Left hindlimb (tissue), 1 donor: ENCODE measurements at regions not wholly inside any gene's neighbourhood (a gene's known extent, or its start where the extent isn't known, plus 50 kb on each side); places are given as distances from the start of the nearest gene placed in this dataset.
"Not testable (repeated sequence)": the region's sequence is repeated elsewhere in the genome, so short reads cannot be mapped to it uniquely, and the experiment has no call there.

Source experiments
- DNase-seq: peaks from one replicate; pipeline ENCODE4 v3.0.0-alpha.2; 2018

DNA sequence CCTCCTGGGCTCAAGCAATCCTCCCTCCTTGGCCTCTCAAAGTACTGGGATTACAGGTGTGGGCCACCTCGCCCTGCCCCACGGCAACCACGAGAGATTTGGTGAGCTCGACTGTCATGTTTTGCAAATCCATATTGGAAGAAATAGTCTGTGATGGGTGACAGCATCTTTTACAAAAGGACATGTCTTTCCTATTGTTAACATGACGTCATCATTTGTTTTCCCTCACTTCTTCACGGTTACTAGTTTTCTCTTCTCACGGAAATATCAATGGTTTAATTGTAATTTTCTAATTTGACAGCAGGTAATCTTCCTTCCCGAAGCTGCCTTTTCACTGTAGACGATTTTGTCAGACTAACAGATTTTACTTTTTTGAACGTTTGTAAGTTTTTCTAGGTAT, 110.8 kb upstream of the GREM2 start:
- DNase-seq: no peak

DNA sequence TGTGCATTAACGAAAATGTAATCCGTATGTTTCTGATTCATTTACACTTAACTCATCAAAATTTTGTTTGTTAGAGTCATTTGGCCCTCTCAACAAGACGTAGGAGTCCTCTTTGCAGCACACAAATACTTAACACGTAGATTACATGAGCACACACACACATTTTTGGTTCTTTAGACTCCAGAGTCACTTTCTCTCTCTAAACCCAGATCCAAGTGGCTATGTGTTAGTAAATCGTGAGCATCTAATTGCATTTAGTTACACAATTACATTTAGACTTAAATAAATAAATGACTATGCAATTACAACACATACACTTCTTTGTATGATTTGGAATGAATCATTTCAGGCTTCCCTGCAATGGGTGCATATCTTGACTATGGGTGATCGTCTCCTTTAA, 109.0 kb upstream of the GREM2 start:
- DNase-seq: no peak

DNA sequence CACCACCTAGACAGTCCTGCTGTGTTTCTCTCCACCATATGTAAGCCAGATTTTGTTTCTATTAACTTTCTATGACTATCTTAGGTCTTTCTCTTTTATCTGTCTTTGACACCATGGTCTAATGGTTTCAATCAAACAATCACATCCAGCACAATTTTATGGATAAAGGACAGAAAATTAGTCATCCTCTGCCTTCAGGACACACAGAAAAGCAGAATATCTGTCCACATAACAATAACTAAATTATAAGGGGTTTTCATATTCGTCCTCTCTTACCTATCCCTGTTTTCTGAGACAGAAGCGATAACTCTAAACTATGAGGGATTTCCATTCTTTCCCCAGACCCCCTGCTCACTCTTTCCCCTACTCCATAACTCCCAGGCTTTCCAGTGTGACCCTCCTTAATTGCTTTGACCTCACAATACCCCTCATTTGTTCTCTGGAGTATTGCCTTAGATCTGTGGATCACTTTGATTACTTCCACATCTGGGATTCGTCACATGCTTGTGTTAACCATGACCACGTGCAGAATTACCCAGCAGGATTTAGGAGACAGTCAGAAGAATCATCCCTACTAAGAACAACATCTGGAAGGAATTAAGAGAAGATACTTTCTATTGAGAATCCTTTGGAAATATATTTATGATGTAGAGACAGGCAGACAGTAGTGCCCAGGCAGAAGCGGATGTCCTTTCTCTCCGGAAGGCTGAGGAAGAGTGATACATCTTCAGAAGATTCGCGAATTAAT, 108.2 kb upstream of the GREM2 start:
- DNase-seq: no peak

DNA sequence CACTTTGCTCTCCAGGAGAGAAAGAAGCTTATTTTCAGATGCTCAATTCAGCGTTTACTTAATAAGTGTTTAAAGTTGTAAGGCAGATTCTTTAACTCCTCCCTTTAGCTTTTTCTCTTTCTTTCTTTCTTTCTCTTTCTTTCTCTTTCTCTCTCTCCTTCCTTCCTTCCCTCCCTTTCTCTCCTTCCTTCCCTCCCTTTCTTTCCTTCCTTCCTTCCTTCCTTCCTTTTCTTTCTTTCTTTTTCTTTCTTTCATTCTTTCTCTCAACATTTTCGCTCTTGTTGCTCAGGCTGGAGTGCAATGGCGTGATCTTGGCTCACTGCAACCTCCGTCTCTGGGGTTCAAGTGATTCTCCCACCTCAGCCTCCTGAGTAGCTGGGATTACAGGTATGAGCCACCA, 104.6 kb upstream of the GREM2 start:
- DNase-seq: not testable (repeated sequence)

DNA sequence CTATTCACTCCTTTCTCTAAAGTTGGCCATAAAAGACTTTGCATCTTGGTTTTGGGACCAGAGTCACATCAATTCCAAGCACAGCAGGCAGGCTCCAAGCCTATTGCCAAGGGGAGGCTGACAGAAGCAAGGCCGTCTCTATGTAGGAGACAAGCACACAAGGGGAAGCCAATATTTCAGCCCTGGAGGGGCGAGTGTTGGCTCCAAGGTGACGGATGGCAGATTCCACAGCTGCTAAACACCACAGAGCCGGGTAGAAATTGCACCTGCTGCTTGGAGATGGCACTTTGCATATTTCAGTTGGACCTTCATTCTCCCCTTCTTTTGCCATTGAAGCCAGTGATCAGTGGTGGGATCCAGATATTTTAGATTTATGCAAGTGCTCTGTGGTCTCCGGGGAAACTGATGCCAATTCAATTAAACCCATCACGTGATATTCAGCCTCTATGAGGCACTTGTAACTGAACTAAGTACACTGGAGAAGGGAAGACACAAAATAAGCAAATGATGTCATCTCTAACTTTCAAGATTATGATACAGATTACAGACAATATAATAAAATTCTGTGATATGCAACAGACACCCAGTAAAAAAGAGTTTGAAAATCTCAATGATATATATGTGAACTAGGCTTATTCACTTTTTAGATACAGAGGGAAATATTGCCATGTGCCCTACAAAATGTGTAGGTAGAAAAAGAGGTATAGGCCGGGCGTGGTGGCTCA, 102.8 kb upstream of the GREM2 start:
- DNase-seq: no peak

DNA sequence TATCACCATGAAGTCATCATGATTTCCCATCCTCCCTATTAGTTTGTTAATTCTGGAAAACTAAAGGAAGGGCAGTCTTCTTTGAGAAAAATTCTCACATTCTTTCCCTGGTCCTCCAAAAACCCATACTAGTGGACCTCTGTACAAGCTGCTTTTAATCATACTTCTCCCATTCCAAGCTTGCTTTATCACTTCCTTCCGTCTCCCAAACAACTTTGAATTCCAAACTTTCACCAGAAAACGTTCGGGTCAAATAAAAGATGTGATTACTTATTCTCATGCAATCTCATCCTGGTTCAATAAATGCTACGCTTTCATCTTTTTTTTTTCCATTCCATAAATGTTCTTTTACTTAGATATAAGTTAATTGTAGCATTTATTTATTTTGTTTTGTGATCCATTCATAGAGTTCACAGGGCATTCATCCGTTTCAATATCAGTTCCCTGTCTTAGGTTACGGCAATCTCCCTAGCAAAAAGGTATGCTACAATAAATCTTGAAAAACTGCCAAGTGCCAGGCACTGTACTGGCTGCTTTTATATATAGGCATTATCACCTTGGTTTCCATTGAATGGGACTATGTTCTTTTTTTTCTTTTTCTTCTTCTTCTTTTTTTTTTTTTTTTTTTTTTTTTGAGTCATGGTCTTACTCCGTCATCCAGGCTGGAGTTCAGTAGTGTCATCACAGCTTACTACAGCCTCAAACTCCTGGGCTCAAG, 100.2 kb upstream of the GREM2 start:
- no peak for DNase-seq

DNA sequence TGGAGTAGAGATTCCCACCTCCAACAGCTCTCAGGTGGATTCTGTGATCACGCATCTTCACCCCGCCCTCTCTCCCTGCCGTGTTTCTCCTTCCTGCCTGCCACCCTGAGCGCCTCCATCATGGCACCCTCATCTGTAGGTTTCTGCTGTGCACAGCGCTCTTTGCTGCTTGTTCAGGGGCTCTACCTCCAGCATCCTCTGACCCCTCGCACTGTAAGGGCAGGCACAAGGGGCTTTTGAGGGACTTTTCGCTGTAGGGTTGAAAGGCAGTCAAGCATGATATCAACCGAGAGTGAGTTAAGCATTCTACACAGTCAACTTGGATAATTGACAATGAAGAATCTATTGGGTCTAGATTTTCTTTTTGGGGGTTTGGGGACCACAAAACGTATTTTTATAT, 99.1 kb upstream of the GREM2 start:
- no peak for DNase-seq

DNA sequence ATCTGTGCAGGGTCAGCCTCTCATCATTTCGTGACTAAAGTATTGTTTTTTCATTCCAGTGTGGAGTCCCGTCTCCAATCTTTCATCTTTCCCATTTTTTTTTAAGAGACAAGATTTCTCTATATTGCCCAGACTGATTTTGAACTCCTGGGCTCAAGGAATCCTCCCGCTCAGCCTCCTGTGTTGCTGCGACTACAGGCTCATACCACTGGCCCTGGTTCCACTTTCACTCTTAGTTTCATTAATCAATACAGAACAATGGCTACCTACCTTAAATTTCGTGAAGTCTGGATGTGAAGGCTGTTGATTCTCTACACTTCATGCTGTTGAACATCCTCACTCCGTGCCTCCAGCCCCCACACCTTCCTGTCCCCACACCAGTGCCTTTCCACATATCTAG, 97.7 kb upstream of the GREM2 start:
- no peak for DNase-seq

DNA sequence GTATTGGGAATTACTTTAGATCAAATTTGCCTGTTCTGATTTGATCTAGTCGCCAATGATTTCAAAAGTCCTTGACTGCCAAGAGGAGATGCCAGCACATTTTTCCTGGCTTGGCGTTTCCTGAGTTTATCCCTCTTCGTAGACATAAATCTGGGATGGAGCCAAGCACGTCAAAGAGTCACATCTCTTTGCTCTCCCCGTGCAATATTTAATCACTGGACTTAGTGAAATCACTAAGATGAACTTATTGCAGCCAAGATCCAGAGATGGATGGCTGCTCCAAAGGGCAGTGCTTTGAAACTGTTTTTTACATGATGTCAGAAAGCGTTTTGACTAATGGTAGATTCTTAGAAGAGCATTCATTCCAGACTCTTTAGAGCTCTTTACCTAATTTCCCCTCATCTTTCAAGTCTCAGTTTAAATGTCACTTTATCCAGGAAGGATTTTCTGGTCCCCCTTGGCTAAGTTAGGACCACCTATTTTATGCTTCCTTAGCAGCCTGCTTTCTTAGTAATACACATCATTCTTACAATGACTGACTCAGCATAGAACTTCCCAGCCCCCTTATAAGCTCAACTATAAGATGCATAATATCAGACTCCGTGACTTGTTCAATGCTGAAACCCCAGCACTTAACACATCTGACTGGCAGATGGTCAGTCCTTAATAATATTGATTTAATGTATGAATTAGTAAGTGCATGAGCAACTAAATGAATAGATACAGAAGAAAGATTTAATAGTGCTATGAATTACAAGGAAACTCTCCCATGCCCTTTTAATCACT, 94.4 kb upstream of the GREM2 start:
- DNase-seq: peak; percentile 37

DNA sequence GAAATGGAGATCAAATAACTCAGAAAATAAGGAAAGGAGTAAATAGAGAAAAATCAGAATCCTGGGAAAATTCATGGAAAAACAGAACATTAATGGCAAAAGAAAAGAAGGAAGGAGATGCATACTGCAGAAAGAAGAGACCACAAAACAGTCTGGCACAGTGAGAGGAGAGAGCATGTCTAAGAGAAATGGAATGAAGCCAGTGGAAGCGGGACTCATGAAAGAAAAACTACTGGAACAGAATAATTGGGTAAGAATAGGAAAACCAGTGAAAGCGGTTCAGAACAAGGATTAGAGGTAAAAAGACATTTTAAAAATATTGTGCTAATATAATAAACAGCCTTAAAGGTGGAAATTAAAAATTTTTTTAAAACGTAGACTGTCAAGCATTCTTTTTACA, 93.6 kb upstream of the GREM2 start:
- no peak for DNase-seq

DNA sequence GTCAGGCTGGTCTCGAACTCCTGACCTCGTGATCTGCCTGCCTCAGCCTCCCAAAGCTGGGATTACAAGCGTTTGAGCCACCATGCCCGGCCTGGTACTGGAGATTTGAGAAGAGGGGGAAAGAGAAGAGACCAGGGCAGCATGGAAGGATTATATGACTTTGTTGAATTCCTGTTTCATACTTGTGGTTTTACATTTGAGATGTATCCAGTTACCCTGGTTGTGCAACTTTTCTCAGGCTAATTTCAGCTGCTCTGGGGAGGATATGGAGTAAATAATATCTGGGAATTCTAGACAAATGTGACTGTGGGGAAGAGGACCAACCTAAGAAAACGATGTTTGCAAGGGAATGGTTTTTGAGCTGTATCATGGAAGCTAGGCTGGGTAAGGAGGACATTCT, 89.5 kb upstream of the GREM2 start:
- DNase-seq: no peak

DNA sequence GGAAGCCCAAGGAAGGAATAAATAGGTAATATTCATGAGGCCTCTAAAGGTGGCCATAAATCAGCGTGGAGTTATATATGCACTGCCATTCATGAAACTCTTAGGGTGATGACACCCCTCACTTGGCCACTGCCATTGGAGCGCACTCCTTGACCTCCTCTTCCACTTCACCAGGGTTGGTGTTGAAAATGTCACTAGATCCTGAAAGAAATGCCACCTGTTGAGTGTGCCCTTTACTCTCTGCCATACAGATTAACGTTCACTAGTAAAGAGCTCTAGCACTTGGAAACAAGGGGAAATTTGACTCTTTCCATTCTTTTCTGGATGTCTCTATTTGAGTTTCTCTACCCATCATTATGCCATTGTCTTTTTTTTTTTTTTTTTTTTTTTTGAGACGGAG, 83.5 kb upstream of the GREM2 start:
- no peak for DNase-seq

DNA sequence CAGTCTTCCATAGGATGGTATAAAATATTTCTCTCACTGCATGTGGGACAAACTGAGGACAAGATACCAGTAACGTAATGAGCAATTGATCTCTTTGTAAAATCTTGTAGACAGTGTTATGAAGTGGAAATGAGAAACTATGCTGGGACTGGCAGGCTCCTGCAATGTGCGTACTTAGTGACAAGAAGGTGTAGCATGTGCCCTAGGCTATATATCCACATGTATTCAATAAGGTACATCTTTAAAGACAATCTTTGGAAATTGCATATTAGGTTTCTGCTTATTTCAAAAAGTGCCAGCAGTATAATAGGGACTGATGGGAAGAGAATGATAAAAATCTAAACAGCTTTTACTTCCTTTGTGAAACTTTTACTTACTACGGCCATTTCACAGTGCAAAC, 81.9 kb upstream of the GREM2 start:
- DNase-seq: no peak

DNA sequence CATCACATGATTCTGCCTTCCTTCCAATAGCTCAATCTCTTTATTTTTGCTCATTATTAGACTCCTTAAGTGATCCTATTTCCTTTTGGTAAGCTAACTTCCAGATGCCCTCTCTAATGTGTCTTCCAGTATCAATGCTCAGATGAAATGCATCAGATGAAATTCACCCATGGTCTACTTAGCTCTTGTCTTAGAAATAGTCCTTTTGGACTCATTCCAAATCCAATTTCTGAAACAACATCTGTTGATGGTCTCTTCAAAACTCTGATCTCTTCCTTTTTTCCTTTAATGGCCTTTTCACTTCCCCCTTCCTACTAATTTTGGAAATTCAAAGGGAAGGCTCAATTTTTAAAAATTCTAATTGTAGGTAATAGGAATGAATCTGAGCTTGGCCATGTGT, 81.1 kb upstream of the GREM2 start:
- DNase-seq: no peak

DNA sequence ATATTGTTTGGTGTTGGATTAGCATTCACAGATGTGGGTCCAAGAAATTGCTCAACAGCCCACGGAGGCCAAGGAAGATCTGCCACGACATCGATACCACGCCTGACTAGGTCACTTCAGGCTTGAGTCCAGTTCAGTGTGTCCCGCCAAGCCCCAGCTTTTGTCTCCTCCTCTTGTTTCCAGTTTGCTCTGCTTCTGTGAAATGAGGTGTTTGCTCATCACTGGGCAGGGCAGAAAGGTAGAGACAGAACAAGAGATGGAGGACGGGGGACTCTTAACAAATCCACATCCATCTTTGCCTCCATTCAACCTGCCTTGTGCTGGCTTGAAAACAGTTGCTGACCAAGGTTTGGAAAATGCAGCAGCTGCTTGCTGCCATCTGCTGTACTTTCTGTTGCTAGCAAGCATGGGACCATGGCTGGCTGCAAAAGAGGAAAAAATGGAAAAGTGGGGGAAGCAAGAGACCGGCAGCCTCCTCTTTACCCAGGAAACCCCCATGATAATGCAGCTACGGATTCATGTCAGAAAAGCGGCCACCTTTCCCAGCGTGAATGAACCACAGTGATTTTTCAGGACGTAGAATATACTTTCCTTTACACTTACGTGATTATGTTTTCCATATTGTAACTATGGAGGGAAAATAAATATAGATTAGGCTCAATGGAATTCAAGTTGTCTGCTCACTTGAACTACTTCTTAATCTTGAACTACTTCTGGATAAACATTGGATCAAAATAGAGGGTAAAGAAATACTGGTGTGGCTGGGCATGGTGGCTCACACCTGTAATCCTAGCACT, 80.2 kb upstream of the GREM2 start:
- DNase-seq: peak; percentile 43

DNA sequence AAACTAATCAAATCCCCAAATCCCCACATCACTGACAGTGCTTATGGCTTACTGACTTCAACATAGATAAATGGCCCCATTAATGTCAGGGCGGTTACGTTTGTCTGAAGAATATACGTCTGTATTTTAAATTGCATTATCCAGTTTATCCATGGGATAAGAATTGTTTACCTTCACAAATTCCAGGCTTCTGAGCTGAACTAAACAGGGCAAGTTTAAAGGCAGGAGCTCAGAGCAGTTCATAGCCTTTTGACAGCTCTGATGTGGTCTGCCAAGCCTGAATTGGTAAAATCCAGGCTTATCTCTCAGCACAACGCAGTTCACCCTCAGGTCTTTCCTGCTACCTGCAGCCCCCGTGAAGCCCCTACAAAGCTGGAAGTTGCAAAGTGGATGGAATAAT, 79.5 kb upstream of the GREM2 start:
- DNase-seq: no peak

DNA sequence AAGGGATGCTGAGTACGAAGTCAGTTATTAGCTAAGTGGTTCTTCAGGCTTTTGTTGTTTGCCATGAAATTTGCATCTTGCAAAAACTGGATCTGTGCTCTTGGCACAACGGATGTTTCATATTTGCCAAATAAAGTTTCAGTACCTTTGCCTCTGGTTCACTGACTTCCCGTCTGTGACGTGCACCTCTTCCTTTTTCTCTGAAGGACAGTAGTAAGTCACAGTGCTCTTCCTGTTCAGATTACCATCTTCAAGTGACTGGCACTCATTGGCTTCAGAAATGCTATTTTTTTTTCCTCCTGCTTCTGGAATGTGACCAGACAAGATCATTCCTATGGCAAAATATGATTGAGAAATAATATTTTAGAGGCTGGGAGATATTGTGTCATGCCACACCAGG, 75.9 kb upstream of the GREM2 start:
- DNase-seq: no peak

DNA sequence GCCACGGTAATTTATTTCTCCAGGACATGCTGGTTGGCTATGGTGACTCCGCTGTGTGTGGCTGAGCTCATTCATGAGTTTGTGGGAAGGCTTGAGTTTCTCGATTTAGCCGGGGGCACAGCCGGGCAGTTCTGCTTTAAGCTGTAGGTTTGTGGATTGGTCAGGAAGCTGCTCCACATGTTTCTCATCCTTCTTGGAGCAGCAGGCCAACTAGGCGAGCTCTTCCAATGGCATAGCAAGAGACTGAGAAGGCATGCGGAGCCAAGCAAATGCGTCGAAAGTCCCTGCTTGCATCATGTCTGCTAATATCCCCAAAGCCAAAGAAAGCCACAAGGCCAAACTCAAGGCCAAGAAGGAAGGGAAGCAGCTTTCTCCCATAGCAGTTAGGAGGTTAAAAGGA, 71.6 kb upstream of the GREM2 start:
- peak; percentile 51 for DNase-seq

DNA sequence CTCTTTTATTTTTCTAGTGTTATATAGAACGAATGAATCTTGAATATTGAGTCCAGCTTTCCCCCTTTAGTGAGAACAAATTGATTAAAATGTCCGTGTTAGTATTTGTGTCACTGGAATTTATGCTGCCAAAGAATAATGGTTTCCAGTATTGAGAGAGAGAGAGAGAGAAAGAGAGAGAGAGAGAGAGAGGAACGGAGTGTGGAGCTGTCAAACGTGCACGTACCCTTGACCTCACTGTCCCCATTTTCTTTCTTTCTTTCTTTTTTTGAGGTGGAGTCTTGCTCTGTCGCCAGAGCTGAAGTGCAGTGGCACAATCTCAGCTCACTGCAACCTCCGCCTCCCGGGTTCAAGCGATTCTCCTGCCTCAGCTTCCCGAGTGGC, 70.9 kb upstream of the GREM2 start:
- DNase-seq: no peak

DNA sequence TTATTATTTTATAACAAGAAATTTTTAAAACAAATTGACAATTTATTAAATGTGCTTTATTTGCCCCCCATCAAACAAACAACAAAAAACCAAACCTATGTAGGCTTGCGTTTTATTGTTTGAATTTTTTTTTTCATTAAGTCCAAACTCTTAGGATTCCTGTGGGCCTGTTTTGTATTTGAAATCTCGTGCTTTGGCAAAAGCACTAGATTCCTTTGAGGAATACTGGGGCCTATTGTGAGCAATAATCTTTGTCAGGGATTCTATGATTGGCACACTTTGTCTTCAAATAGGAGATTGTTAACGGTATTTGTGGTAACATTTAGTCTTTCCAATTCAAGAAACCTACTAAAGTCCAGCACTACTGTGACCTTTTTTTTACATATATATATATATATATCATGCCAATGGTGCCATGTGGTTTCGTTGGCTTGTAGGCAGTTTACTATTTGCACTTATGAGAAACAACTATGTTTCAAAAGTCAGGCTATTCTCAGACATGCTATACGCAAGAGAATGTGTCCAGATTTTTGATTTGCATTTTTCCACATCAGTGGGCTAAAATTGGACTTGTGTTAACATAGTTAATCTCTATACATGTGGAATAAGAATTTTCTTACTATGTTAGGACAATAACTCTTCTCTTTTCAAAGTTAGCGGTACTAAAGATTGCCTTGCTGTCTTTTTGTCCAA, 70.4 kb upstream of the GREM2 start:
- no peak for DNase-seq

DNA sequence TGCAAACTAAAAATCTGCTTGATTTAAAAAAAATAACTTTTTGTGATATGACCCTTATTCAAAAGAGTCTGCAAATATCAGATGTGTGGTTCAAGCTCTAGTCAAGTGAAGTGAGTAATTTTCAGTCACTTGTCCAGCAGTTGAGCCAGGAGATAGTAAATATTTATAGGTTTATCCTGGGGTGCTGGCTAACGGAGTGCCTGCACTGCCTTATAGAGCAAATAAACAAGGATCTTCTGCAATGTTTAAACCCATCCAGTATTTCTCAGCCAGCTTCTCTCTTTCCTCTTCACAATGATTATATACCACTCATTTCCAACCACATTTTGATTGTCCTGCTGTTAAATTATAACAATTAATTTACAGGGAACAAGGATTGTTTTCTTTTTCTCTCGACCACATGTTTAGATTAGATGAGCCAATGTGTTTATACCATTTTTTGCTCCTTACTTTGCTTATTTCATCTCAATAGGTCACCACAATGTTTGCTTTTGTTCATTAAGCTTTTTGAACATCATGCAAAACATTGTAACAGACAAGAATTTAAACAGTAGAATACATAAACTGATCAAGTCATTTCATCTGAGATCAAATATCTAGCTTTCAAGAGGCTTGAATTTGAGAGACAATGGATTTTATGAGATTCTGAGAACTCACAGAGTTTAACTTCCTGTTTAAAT, 60.3 kb upstream of the GREM2 start:
- DNase-seq: no peak
